AG09319 (cell line): ENCODE measurements at regions not wholly inside any gene's neighbourhood (a gene's known extent, or its start where the extent isn't known, plus 50 kb on each side); places are given as distances from the start of the nearest gene placed in this dataset.

Experiments
- DNase-seq: peaks from one replicate; pipeline ENCODE4 v3.0.0-alpha.2; 2010; ENCODE audit warnings: low read depth; ENCODE audit errors: extremely low read depth
- TF ChIP-seq, protein P1 (sequence below): IDR thresholded peaks from 2 replicates; pipeline ENCODE4 v1.5.1; 2011; ENCODE audit warnings: low read depth, mild to moderate bottlenecking, inconsistent platforms, low read length, moderate library complexity

GRCh38 chr13:74070513-74070912 is 63.7 kb downstream of the KLF12 start:
- TF ChIP-seq, protein P1, sequence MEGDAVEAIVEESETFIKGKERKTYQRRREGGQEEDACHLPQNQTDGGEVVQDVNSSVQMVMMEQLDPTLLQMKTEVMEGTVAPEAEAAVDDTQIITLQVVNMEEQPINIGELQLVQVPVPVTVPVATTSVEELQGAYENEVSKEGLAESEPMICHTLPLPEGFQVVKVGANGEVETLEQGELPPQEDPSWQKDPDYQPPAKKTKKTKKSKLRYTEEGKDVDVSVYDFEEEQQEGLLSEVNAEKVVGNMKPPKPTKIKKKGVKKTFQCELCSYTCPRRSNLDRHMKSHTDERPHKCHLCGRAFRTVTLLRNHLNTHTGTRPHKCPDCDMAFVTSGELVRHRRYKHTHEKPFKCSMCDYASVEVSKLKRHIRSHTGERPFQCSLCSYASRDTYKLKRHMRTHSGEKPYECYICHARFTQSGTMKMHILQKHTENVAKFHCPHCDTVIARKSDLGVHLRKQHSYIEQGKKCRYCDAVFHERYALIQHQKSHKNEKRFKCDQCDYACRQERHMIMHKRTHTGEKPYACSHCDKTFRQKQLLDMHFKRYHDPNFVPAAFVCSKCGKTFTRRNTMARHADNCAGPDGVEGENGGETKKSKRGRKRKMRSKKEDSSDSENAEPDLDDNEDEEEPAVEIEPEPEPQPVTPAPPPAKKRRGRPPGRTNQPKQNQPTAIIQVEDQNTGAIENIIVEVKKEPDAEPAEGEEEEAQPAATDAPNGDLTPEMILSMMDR: no peak
- no peak for DNase-seq

- DNase-seq: no peak
- TF ChIP-seq, protein P1: no peak
These were observed 64.1 kb downstream of the KLF12 start for GRCh38 chr13:74070065-74070464.

DNA sequence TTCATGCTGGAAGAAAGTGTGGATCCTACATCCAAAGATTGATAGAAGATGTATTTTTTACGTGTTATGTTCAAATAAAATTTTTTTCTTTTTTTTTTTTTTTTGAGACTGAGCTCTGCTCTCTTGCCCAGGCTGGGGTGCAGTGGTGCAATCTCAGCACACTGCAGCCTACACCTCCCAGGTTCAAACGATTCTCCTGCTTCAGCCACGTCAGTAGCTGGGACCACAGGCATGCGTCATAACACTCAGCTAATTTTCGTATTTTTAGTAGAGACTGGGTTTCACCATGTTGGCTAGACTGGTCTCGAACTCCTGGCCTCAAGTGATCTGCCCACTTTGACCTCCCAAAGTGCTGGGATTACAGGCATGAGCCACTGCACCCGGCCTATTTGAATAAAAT is 65.7 kb downstream of the KLF12 start:
- TF ChIP-seq, protein P1: no peak
- no peak for DNase-seq

DNA sequence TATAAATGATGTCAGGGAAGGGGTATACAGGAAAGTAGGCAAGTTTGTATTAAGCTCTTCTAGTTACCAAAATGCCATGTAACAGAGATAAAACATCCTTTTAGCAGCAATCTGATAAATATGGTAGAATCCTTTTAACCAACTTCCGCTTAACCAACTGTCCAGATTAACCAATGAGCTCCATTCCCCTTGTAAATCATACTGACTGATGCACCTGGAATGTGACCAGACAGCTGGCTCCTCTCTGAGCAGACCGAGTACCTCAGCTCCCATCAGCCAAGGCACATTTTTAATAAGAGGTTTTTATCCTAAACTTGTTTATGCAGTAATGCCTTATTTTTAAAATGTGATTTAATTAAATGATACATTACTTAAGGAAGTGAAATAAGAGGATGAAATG is 66.4 kb downstream of the KLF12 start:
- TF ChIP-seq, protein P1: no peak
- DNase-seq: no peak

DNA sequence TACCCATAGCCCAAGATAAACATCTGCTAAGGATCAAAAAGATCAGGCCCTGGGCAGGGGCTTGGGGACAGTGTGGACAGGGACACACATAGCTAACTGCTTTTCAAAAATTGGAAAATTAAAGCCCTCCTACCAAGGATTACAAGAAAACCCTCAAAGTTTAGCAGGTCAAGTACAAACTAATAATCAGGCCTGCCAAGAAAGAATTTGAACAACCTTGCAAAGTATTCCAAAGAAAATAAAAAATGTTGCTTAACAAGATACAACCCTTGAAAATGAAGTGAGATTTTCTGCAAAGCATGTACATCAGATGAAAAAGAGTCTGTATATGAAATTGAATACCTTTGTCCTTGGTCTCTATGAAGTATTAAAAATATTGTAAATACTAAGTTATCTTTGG is 67.3 kb downstream of the KLF12 start:
- DNase-seq: no peak
- TF ChIP-seq, protein P1: no peak

- TF ChIP-seq, protein P1: no peak
These were observed 69.3 kb downstream of the KLF12 start for GRCh38 chr13:74064805-74065312.

GRCh38 chr13:74063533-74064100 is 70.6 kb downstream of the KLF12 start:
- TF ChIP-seq, protein P1: no peak
- no peak for DNase-seq

More at GRCh38 chr13:74064805-74065312, 69.3 kb downstream of the KLF12 start:
- no peak for DNase-seq
